Neural cell (in vitro differentiated cells): ENCODE measurements at regions not wholly inside any gene's neighbourhood (a gene's known extent, or its start where the extent isn't known, plus 50 kb on each side); places are given as distances from the start of the nearest gene placed in this dataset.

Experiments
- CTCF ChIP-seq: fragments of 450-650 bp; IDR thresholded peaks from 2 replicates; pipeline ENCODE4 v1.5.1; 2014; ENCODE audit warnings: antibody characterized with exemption, mild to moderate bottlenecking, moderate library complexity; ENCODE audit not compliant: poor library complexity, severe bottlenecking
- EZH2 ChIP-seq: fragments of 200-600, 300-800 bp; shearing (Covaris generic), sonication (generic); IDR thresholded peaks from 2 replicates; pipeline ENCODE4 v1.6.1; 2014; ENCODE audit warnings: antibody characterized with exemption, low read length, borderline replicate concordance, mild to moderate bottlenecking; ENCODE audit not compliant: insufficient read depth, poor library complexity, severe bottlenecking
- MXI1 ChIP-seq: fragments of 450-650 bp; conservative IDR thresholded peaks from 2 replicates; pipeline ENCODE4 v1.6.1; 2014; ENCODE audit warnings: antibody characterized with exemption, mild to moderate bottlenecking; ENCODE audit not compliant: poor library complexity, severe bottlenecking
- RAD21 ChIP-seq: fragments of 450-650 bp; conservative IDR thresholded peaks from 2 replicates; pipeline ENCODE4 v1.6.1; 2014; ENCODE audit warnings: antibody characterized with exemption, mild to moderate bottlenecking, moderate library complexity

GRCh38 chr4:116849620-116850019, 235.8 kb downstream of the TRAM1L1 start:
- TF ChIP-seq CTCF (no peak), MXI1 (no peak), RAD21 (no peak), EZH2 (no peak)
